ENCODE measurements at regions not wholly inside any gene's neighbourhood (a gene's known extent, or its start where the extent isn't known, plus 50 kb on each side); places are given as distances from the start of the nearest gene placed in this dataset.

- H3K4me3 ChIP-seq = no peak overlapping the region
- no peaks in the 10 kb centered on the region for H3K27me3 ChIP-seq
- no peaks in the 10 kb centered on the region for H3K36me3 ChIP-seq
- H3K27ac ChIP-seq = no peak overlapping the region
- H3K9me3 ChIP-seq = no peaks in the 10 kb centered on the region
- no peaks in the 10 kb centered on the region for H3K4me1 ChIP-seq
- TF ChIP-seq POLR2A (IDR thresholded peaks at IDR 0.05) = no peak
- TF ChIP-seq CTCF (IDR thresholded peaks at IDR 0.05) = no peak
- TF ChIP-seq EP300 (IDR thresholded peaks at IDR 0.05) = no peak
- DNase-seq (ENCODE audit: low spot score in 2 of 2) = no peak
- 72 to 82% methylated on average over 5 of the region's 5 CpGs for WGBS, 2 donors
Measured at GRCh38 chrX:122421434-122422121, 762.5 kb upstream of the GRIA3 start.

- H3K36me3 ChIP-seq = no peaks in the 10 kb centered on the region
- no peaks in the 10 kb centered on the region for H3K9me3 ChIP-seq
- no peak overlapping the region for H3K27ac ChIP-seq
- no peak overlapping the region for H3K4me3 ChIP-seq
- no peaks in the 10 kb centered on the region for H3K27me3 ChIP-seq
- WGBS, 2 donors = 32 to 40% methylated on average over 2 of the region's 2 CpGs
- DNase-seq (ENCODE audit: low spot score in 2 of 2) = no peak
- H3K4me1 ChIP-seq = no peaks in the 10 kb centered on the region
- TF ChIP-seq POLR2A (IDR thresholded peaks at IDR 0.05) = no peak
- TF ChIP-seq CTCF (IDR thresholded peaks at IDR 0.05) = no peak
- TF ChIP-seq EP300 (IDR thresholded peaks at IDR 0.05) = no peak
Measured at GRCh38 chrX:122422547-122422946, 761.5 kb upstream of the GRIA3 start.

DNA sequence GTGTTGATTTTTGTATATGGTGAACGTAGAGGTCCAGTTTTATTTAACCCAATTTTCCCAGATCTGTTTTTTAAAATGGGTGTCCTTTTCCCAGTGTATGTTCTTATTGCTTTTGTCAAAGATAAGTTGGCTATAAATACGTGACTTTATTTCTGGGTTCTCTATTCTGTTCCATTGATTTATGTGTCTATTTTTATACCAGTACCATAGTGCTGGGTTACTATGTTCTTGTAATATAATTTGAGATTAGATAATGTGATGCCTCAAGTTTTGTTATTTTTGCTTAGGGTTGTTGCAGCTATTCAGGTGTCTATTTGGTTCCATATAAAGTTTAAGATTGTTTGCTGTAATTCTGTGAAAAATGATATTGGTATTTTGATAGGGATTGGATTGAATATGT, 749.1 kb upstream of the GRIA3 start:
- WGBS, 2 donors = 58 to 66% methylated on average over 2 of the region's 2 CpGs
- DNase-seq (ENCODE audit: low spot score in 2 of 2) = no peak
- Histone ChIP-seq H3K4me1 (no peaks in the 10 kb centered on the region), H3K4me3 (no peak overlapping the region), H3K36me3 (no peaks in the 10 kb centered on the region), H3K27me3 (no peaks in the 10 kb centered on the region), H3K27ac (no peak overlapping the region), H3K9me3 (peaks cover 0 to 17% (median 5%) of the 10 kb centered on the region in 4 donors)
- TF ChIP-seq EP300 (IDR thresholded peaks at IDR 0.05) (no peak), POLR2A (IDR thresholded peaks at IDR 0.05) (no peak)

DNA sequence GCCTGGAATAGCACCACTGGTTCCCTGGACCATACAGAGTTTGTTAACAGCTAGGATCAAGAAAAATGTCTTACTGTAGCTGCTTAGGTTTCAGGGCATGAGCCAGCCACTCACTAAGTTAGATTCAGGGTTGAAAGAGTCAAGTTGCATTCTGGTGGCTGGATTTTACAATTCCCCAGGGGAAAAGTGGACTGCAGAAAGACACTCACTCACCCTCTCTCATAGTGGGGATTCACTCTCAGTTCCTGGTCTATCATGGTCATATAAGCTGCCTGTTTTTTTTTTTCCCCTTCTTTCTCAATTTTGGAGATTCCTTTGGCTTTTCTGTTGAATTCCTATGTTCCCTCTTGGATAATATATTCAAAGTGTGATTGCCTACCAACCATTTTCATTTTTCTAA, 744.2 kb upstream of the GRIA3 start:
- no peaks in the 10 kb centered on the region for H3K4me1 ChIP-seq
- H3K27ac ChIP-seq = no peak overlapping the region
- no peak overlapping the region for H3K4me3 ChIP-seq
- no peaks in the 10 kb centered on the region for H3K36me3 ChIP-seq
- H3K9me3 ChIP-seq = peaks cover 0 to 17% (median 5%) of the 10 kb centered on the region in 4 donors
- DNase-seq (ENCODE audit: low spot score in 2 of 2) = no peak
- no peaks in the 10 kb centered on the region for H3K27me3 ChIP-seq
- TF ChIP-seq EP300 (IDR thresholded peaks at IDR 0.05) = no peak
- no peak for TF ChIP-seq POLR2A (IDR thresholded peaks at IDR 0.05)
- TF ChIP-seq CTCF (IDR thresholded peaks at IDR 0.05) = no peak

- no peaks in the 10 kb centered on the region for H3K27me3 ChIP-seq
- TF ChIP-seq CTCF (IDR thresholded peaks at IDR 0.05) = no peak
- no peak for TF ChIP-seq POLR2A (IDR thresholded peaks at IDR 0.05)
- no peak for TF ChIP-seq EP300 (IDR thresholded peaks at IDR 0.05)
- no peaks in the 10 kb centered on the region for H3K4me1 ChIP-seq
- H3K27ac ChIP-seq = no peak overlapping the region
- peaks cover 0 to 17% (median 5%) of the 10 kb centered on the region in 4 donors for H3K9me3 ChIP-seq
- H3K36me3 ChIP-seq = no peaks in the 10 kb centered on the region
- DNase-seq (ENCODE audit: low spot score in 2 of 2) = no peak
- no peak overlapping the region for H3K4me3 ChIP-seq
Measured at GRCh38 chrX:122440832-122441231, 743.2 kb upstream of the GRIA3 start.
